A673 (cell line): ENCODE measurements at regions not wholly inside any gene's neighbourhood (a gene's known extent, or its start where the extent isn't known, plus 50 kb on each side); places are given as distances from the start of the nearest gene placed in this dataset.

ENCODE experiments used
- BruUV-seq: library from RNA; stranded (reverse); fragments of 400-500 nt; replicated peaks from 2 replicates; lab custom pipeline; 2021; lab: Mats Ljungman, UMichigan
- CTCF ChIA-PET: fragments of 300-600 bp; sonication (Branson Sonifier 250); formaldehyde crosslinking; loops from one replicate; lab custom pipeline; 2022; ENCODE audit warnings: antibody characterized with exemption; lab: Charles Lee
- POLR2A ChIA-PET: fragments of 300-600 bp; sonication (Branson Sonifier 250); formaldehyde crosslinking; loops from one replicate; lab custom pipeline; 2022; ENCODE audit warnings: antibody characterized with exemption; ENCODE audit not compliant: low non-redundant PET; lab: Charles Lee
- DNase-seq: peaks from one replicate; pipeline ENCODE4 v3.0.0-alpha.2; 2015; ENCODE audit warnings: low spot score
- H3K27ac ChIP-seq: fragments of 200-600 bp; sonication (generic); 2 replicates; pipeline ENCODE4 v1.5.1; 2016; ENCODE audit warnings: mixed run types, low read depth, mild to moderate bottlenecking, mixed read lengths, antibody characterized with exemption, low read length; ENCODE audit not compliant: poor library complexity, severe bottlenecking
- H3K27me3 ChIP-seq: fragments of 200-600 bp; sonication (generic); replicated peaks from 2 replicates; pipeline ENCODE4 v1.6.1; 2017; ENCODE audit warnings: mixed run types, low read depth, mild to moderate bottlenecking, mixed read lengths, antibody characterized with exemption, low read length; ENCODE audit not compliant: insufficient read depth, poor library complexity
- H3K36me3 ChIP-seq: fragments of 200-600 bp; sonication (generic); 2 replicates; pipeline ENCODE4 v1.6.1; 2016; ENCODE audit warnings: mixed run types, mild to moderate bottlenecking, mixed read lengths, antibody characterized with exemption, low read length; ENCODE audit not compliant: insufficient read depth, poor library complexity, severe bottlenecking
- H3K4me1 ChIP-seq: fragments of 200-600 bp; sonication (generic); 2 replicates; pipeline ENCODE4 v1.6.1; 2017; ENCODE audit warnings: mixed run types, mild to moderate bottlenecking, mixed read lengths, antibody characterized with exemption, low read length; ENCODE audit not compliant: insufficient read depth, poor library complexity, severe bottlenecking
- H3K4me3 ChIP-seq: fragments of 200-600 bp; sonication (generic); 2 replicates; pipeline ENCODE4 v1.5.1; 2016; ENCODE audit warnings: low read depth, mixed run types, mild to moderate bottlenecking, mixed read lengths, low read length; ENCODE audit not compliant: poor library complexity, severe bottlenecking
- H3K9me3 ChIP-seq: fragments of 200-600 bp; sonication (generic); 2 replicates; pipeline ENCODE4 v1.6.1; 2016; ENCODE audit warnings: mixed run types, low read depth, mild to moderate bottlenecking, mixed read lengths, antibody characterized with exemption, low read length; ENCODE audit not compliant: poor library complexity, severe bottlenecking
- EZH2 ChIP-seq: fragments of 200-600 bp; sonication (generic); IDR thresholded peaks from 2 replicates; pipeline ENCODE4 v1.6.1; 2017; ENCODE audit warnings: borderline replicate concordance, low read depth, mild to moderate bottlenecking, mixed read lengths, antibody characterized with exemption, low read length; ENCODE audit not compliant: poor library complexity, severe bottlenecking
- intact Hi-C: fragments of 100-400 bp; cut with micrococcal nuclease; formaldehyde crosslinking; loops from one replicate; pipeline ENCODE4 v1.10.0; 2022; ENCODE audit not compliant: unreplicated experiment
- TF ChIP-seq, protein P1 (sequence below): fragments of 300-800, 200-600 bp; sonication (generic); conservative IDR thresholded peaks from 2 replicates; pipeline ENCODE4 v1.5.1; 2017; ENCODE audit warnings: low read depth, mild to moderate bottlenecking, antibody characterized with exemption, low read length, moderate library complexity, mixed read lengths

DNA sequence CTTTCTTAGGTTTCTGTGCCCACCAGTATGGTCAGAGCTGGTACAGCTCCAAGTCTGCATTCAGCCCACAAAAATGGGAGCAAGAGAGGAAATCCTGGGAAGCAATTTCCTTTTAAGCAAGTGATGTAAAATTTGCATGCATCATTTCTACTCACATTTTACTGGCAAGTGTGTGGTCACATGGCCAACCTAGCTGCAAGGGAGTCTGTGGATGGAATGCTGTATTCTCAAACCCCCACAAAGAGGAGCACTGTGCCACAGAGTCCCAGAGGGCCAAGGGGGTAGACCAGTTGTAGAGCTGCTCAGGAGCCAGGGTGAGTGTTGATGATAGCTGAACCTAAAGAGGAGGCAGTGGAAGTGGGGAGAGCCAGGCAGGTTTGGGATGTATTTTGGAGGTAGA, 154.3 kb upstream of the SPRY4 start:
- peaks cover 3% of the 10 kb centered on the region for H3K36me3 ChIP-seq
- BruUV-seq: no TSS peak
- no peak overlapping the region for H3K4me3 ChIP-seq
- no peak for DNase-seq
- H3K9me3 ChIP-seq: peaks cover 13% of the 10 kb centered on the region
- ChIA-PET CTCF (no interaction called here), POLR2A (no interaction called here)
- intact Hi-C loops: no loop called here
- no peak overlapping the region for H3K27ac ChIP-seq
- TF ChIP-seq EZH2: no peak
- TF ChIP-seq, protein P1, sequence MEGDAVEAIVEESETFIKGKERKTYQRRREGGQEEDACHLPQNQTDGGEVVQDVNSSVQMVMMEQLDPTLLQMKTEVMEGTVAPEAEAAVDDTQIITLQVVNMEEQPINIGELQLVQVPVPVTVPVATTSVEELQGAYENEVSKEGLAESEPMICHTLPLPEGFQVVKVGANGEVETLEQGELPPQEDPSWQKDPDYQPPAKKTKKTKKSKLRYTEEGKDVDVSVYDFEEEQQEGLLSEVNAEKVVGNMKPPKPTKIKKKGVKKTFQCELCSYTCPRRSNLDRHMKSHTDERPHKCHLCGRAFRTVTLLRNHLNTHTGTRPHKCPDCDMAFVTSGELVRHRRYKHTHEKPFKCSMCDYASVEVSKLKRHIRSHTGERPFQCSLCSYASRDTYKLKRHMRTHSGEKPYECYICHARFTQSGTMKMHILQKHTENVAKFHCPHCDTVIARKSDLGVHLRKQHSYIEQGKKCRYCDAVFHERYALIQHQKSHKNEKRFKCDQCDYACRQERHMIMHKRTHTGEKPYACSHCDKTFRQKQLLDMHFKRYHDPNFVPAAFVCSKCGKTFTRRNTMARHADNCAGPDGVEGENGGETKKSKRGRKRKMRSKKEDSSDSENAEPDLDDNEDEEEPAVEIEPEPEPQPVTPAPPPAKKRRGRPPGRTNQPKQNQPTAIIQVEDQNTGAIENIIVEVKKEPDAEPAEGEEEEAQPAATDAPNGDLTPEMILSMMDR: no peak
- no peaks in the 10 kb centered on the region for H3K4me1 ChIP-seq
- H3K27me3 ChIP-seq: no peaks in the 10 kb centered on the region

DNA sequence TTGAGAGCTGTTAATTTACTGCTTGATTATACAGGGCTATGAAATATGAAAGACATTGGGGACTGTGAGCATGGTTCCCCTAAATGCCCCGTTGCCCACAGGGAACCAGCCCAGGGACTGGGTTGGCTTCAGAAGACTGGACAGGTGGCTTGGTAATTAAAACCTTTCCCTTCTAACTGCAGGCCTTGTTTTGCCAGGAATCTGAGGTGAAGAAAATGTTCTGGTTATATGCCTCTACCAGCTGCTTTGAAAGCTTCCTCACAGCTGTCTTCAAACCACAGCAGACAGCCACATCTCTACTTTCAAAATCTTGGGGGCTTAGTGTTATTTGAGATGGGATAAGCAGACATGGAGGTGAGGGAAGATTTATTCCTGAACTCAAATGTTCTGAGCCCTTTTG, 153.3 kb upstream of the SPRY4 start:
- H3K4me3 ChIP-seq: no peak overlapping the region
- no peaks in the 10 kb centered on the region for H3K27me3 ChIP-seq
- intact Hi-C loops: no loop called here
- peaks cover 13% of the 10 kb centered on the region for H3K9me3 ChIP-seq
- no peak overlapping the region for H3K27ac ChIP-seq
- TF ChIP-seq, protein P1: no peak
- TF ChIP-seq EZH2: no peak
- no peaks in the 10 kb centered on the region for H3K4me1 ChIP-seq
- BruUV-seq: no TSS peak
- POLR2A ChIA-PET: no interaction called here
- DNase-seq: no peak
- CTCF ChIA-PET: no interaction called here
- H3K36me3 ChIP-seq: peaks cover 3% of the 10 kb centered on the region

DNA sequence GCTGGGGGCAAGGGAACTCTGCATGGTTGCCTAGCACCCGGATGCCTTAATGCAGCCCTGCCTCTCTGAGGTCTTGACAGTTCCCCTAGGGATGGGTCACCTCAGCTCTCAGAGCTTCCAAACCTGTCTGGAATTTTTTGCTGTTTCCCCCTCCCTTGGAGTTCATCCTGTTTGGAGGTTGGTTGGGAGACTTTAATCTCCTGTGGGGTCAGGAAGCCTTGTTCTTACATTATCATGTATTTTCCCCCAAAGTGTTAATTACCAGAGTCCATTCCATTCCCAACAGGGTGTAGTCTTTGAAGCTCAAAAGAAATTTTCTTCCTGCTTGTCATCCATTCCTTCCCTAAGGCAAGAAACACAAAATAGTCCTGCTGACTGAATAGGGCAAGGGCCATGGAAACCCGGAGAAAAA, 150.3 kb upstream of the SPRY4 start:
- no peak for DNase-seq
- peaks cover 13% of the 10 kb centered on the region for H3K9me3 ChIP-seq
- no TSS peak for BruUV-seq
- peaks cover 3% of the 10 kb centered on the region for H3K36me3 ChIP-seq
- POLR2A ChIA-PET: no interaction called here
- intact Hi-C loops: no loop called here
- no peak overlapping the region for H3K4me3 ChIP-seq
- H3K27me3 ChIP-seq: no peaks in the 10 kb centered on the region
- H3K27ac ChIP-seq: no peak overlapping the region
- CTCF ChIA-PET: no interaction called here
- no peak for TF ChIP-seq EZH2
- TF ChIP-seq, protein P1: no peak
- H3K4me1 ChIP-seq: peaks cover 9% of the 10 kb centered on the region
